ENCODE measurements at regions not wholly inside any gene's neighbourhood (a gene's known extent, or its start where the extent isn't known, plus 50 kb on each side); places are given as distances from the start of the nearest gene placed in this dataset.

DNA sequence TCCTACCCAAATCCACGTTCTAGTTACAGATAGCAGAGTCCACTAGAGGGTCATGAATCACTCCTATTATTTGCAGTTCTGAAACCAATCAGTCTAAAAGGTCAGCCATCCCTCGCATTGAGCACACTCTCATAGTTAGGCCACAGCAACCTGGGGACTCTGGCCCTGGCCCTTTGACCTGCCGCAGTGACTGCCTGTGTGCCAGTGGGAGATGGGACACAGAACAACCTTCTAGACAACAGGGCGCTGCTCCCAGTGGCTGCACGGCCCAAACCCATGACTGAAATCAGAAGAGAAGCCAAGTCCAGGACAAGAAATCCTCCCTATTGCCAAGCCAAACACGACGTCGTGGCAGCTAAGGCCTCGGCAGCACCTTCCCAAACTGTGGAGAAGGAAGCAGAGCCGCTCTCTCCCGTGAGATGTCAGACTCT is 158.5 kb downstream of the HERPUD2 start:
- H3K27me3 ChIP-seq (ENCODE audit: insufficient read depth, insufficient read length) = peaks cover 27% of the 10 kb centered on the region

DNA sequence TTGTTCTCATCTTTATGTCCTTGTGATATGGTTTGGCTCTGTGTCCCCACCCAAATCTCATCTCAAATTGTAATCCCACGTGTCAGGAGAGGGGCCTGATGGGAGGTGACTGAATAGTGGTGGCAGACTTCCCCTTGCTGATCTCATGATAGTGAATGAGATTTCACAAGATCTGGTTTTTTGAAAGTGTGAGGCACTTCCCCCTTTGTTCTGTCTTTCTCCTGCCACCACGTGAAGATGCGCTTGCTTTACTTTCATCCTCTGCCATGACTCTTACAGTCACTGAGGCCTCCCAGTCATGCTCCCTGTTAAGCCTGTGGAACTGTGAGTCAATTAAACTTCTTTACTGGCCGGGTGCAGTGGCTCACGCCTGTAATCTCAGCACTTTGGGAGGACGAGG is 161.0 kb downstream of the HERPUD2 start:
- no peaks in the 10 kb centered on the region for H3K4me1 ChIP-seq (ENCODE audit: insufficient read depth, insufficient read length)
- H3K4me3 ChIP-seq (ENCODE audit: insufficient read length, low read depth) = no peak overlapping the region
- DNase-seq (ENCODE audit: low read depth, low spot score) = no peak
- H3K36me3 ChIP-seq (ENCODE audit: insufficient read depth, insufficient read length, low read length) = no peaks in the 10 kb centered on the region
- peaks cover 25% of the 10 kb centered on the region for H3K27me3 ChIP-seq (ENCODE audit: insufficient read depth, insufficient read length)
- TF ChIP-seq SUZ12 (IDR thresholded peaks at IDR 0.05; ENCODE audit: extremely low read depth, insufficient read depth, insufficient read length) (no peak), ZNF274 (IDR thresholded peaks at IDR 0.05; ENCODE audit: low read depth, low read length) (no peak), YY1 (IDR thresholded peaks at IDR 0.05; ENCODE audit: insufficient read depth, insufficient read length) (no peak)
- H3K9ac ChIP-seq (ENCODE audit: insufficient read length, low read depth) = no peak overlapping the region
- H3K9me3 ChIP-seq (ENCODE audit: insufficient read depth, low read length) = peaks cover 10% of the 10 kb centered on the region; the same call in 1 of the 2 replicates

More for the DNA sequence above, 158.5 kb downstream of the HERPUD2 start:
- no peak for TF ChIP-seq YY1 (IDR thresholded peaks at IDR 0.05; ENCODE audit: insufficient read depth, insufficient read length)
- TF ChIP-seq ZNF274 (IDR thresholded peaks at IDR 0.05; ENCODE audit: low read depth, low read length) = no peak
- TF ChIP-seq SUZ12 (IDR thresholded peaks at IDR 0.05; ENCODE audit: extremely low read depth, insufficient read depth, insufficient read length) = no peak
- Histone ChIP-seq H3K9me3 (ENCODE audit: insufficient read depth, low read length) (peaks cover 6% of the 10 kb centered on the region; the same call in 1 of the 2 replicates), H3K9ac (ENCODE audit: insufficient read length, low read depth) (no peak overlapping the region), H3K4me3 (ENCODE audit: insufficient read length, low read depth) (no peak overlapping the region), H3K4me1 (ENCODE audit: insufficient read depth, insufficient read length) (no peaks in the 10 kb centered on the region), H3K36me3 (ENCODE audit: insufficient read depth, insufficient read length, low read length) (no peaks in the 10 kb centered on the region)
- no peak for DNase-seq (ENCODE audit: low read depth, low spot score)

DNA sequence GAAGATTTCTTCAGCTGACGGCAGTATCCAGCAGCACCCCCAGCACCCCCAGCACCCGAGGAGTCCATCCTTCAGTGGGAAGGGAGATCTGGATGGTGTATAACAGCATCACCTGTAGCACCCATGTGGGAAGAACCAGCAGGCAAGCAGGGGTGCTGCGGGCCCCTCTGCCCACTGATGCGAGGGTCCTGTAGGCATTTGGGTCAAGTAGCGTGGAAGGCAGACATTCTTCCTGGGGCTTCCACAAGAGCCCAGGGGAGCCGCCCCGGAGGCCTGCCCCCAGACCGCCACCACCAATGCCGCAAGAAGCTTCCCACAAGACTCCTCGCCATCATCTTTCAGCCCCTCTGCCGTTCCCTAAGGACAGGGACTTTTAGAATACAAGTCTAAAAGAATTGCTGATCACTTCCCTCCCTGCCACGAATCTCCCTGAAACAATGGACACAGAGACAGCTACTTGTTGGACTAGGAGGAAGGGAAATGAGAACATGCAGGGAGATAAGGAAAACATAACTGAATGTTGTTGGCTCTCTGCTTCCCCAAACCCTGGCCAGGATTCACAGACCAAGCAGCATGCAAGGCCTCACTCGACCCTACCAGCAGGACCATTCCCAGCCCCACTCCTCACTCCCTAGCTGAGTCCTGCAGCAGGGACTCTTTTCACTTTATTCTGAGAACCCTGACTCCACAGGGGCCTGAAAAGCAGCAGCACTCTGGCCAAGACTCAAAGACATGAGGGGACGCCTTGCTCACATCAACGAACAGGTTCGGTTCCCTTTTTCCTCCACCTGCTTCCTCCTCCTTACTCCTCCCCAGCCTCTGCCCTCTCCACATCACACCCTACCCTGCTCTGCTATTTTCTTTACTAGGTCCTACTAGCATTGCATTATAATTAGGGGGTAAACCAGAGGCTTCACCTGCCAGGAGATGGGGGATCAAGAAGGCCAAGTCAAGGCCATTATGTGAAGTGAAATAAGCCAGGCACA is 164.5 kb downstream of the HERPUD2 start:
- Histone ChIP-seq H3K27me3 (ENCODE audit: insufficient read depth, insufficient read length) (no peaks in the 10 kb centered on the region), H3K4me1 (ENCODE audit: insufficient read depth, insufficient read length) (no peaks in the 10 kb centered on the region), H3K36me3 (ENCODE audit: insufficient read depth, insufficient read length, low read length) (no peaks in the 10 kb centered on the region), H3K4me3 (ENCODE audit: insufficient read length, low read depth) (no peak overlapping the region), H3K9me3 (ENCODE audit: insufficient read depth, low read length) (peaks cover 10% of the 10 kb centered on the region; the same call in 1 of the 2 replicates), H3K9ac (ENCODE audit: insufficient read length, low read depth) (no peak overlapping the region)
- no peak for DNase-seq (ENCODE audit: low read depth, low spot score)
- no peak for TF ChIP-seq YY1 (IDR thresholded peaks at IDR 0.05; ENCODE audit: insufficient read depth, insufficient read length)
- TF ChIP-seq SUZ12 (IDR thresholded peaks at IDR 0.05; ENCODE audit: extremely low read depth, insufficient read depth, insufficient read length) = no peak
- TF ChIP-seq ZNF274 (IDR thresholded peaks at IDR 0.05; ENCODE audit: low read depth, low read length) = no peak

DNA sequence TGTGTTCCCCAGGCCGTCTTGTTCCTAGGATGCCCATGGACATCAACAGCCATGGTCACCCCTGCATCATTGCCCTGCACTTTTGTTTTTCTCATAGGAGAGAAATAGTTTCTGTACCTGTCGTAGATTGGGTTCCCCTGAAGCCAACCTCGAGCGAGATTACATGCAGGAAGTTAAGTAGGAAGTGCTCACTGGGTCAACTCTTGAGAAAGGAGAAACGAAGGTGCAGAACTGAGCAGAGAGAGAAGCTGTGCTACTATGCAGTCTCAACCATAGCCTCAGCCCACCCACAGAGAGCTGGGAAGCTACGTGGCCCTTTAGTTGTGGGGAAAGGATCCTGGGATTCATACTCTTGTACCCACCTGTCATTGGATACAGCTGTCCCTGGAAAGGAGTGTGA is 165.2 kb downstream of the HERPUD2 start:
- H3K27me3 ChIP-seq (ENCODE audit: insufficient read depth, insufficient read length) = no peaks in the 10 kb centered on the region
- H3K4me1 ChIP-seq (ENCODE audit: insufficient read depth, insufficient read length) = no peaks in the 10 kb centered on the region
- no peak for DNase-seq (ENCODE audit: low read depth, low spot score)
- H3K9me3 ChIP-seq (ENCODE audit: insufficient read depth, low read length) = peaks cover 10% of the 10 kb centered on the region; the same call in 1 of the 2 replicates
- no peak overlapping the region for H3K9ac ChIP-seq (ENCODE audit: insufficient read length, low read depth)
- TF ChIP-seq ZNF274 (IDR thresholded peaks at IDR 0.05; ENCODE audit: low read depth, low read length) (no peak), YY1 (IDR thresholded peaks at IDR 0.05; ENCODE audit: insufficient read depth, insufficient read length) (no peak), SUZ12 (IDR thresholded peaks at IDR 0.05; ENCODE audit: extremely low read depth, insufficient read depth, insufficient read length) (no peak)
- H3K36me3 ChIP-seq (ENCODE audit: insufficient read depth, insufficient read length, low read length) = no peaks in the 10 kb centered on the region
- no peak overlapping the region for H3K4me3 ChIP-seq (ENCODE audit: insufficient read length, low read depth)

DNA sequence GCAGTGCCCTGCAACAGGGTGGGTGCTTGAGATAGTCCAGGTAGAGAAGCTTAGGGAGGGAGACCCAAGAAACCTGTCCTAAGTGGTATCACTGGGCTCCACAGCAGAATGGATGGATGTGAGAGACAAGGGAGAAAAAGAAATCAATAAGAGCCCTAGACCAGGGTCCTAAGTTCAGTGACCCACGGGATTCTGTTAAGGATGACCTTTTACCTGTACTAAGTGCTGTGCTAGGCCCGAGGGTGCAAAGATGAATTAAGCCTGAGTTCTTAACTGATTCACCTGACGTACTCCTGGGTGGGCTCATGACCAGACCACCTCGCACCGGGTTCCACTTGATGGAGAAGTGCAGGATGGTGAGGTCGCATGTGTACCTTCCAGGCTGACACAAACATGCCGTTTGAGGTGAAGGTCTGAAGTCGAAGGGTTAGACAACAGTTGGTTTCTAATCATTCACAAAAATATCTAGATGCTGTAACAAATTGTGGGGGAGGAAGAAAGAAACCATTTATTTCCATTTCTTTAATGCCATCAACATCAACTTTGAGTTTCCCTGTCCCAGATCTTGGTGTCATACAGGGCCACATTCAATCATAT is 166.5 kb downstream of the HERPUD2 start:
- no peaks in the 10 kb centered on the region for H3K36me3 ChIP-seq (ENCODE audit: insufficient read depth, insufficient read length, low read length)
- H3K9me3 ChIP-seq (ENCODE audit: insufficient read depth, low read length) = peaks cover 10% of the 10 kb centered on the region; the same call in 1 of the 2 replicates
- H3K4me3 ChIP-seq (ENCODE audit: insufficient read length, low read depth) = no peak overlapping the region
- no peak for TF ChIP-seq ZNF274 (IDR thresholded peaks at IDR 0.05; ENCODE audit: low read depth, low read length)
- TF ChIP-seq SUZ12 (IDR thresholded peaks at IDR 0.05; ENCODE audit: extremely low read depth, insufficient read depth, insufficient read length) = no peak
- TF ChIP-seq YY1 (IDR thresholded peaks at IDR 0.05; ENCODE audit: insufficient read depth, insufficient read length) = no peak
- DNase-seq (ENCODE audit: low read depth, low spot score) = no peak
- no peaks in the 10 kb centered on the region for H3K4me1 ChIP-seq (ENCODE audit: insufficient read depth, insufficient read length)
- H3K27me3 ChIP-seq (ENCODE audit: insufficient read depth, insufficient read length) = no peaks in the 10 kb centered on the region
- H3K9ac ChIP-seq (ENCODE audit: insufficient read length, low read depth) = no peak overlapping the region

DNA sequence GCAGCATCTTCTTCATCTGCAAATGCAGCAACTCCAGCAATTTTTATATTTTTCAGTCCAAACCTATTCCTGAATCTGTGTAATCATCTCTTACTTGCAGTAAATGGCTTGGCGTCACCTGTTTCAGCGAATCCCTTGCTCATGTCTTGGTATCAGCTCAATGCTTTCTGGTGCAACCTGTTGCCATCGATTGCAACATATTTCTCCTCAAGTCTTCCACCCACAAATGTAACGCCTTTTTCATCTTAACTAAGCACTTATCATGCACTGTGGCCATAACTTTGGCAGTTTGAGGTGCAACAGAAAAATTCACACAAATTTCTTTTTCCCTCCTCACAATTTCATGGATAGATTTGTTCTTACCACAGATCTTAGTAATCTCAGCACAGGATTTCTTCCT is 168.3 kb downstream of the HERPUD2 start:
- Histone ChIP-seq H3K36me3 (ENCODE audit: insufficient read depth, insufficient read length, low read length) (no peaks in the 10 kb centered on the region), H3K9me3 (ENCODE audit: insufficient read depth, low read length) (peaks cover 6% of the 10 kb centered on the region; the same call in 1 of the 2 replicates), H3K4me3 (ENCODE audit: insufficient read length, low read depth) (no peak overlapping the region), H3K4me1 (ENCODE audit: insufficient read depth, insufficient read length) (no peaks in the 10 kb centered on the region), H3K9ac (ENCODE audit: insufficient read length, low read depth) (no peak overlapping the region), H3K27me3 (ENCODE audit: insufficient read depth, insufficient read length) (peaks cover 4% of the 10 kb centered on the region)
- TF ChIP-seq YY1 (IDR thresholded peaks at IDR 0.05; ENCODE audit: insufficient read depth, insufficient read length) (no peak), ZNF274 (IDR thresholded peaks at IDR 0.05; ENCODE audit: low read depth, low read length) (no peak), SUZ12 (IDR thresholded peaks at IDR 0.05; ENCODE audit: extremely low read depth, insufficient read depth, insufficient read length) (no peak)
- DNase-seq (ENCODE audit: low read depth, low spot score) = no peak

All from NT2/D1 (cell line).